ENCODE measurements at regions not wholly inside any gene's neighbourhood (a gene's known extent, or its start where the extent isn't known, plus 50 kb on each side); places are given as distances from the start of the nearest gene placed in this dataset.

DNA sequence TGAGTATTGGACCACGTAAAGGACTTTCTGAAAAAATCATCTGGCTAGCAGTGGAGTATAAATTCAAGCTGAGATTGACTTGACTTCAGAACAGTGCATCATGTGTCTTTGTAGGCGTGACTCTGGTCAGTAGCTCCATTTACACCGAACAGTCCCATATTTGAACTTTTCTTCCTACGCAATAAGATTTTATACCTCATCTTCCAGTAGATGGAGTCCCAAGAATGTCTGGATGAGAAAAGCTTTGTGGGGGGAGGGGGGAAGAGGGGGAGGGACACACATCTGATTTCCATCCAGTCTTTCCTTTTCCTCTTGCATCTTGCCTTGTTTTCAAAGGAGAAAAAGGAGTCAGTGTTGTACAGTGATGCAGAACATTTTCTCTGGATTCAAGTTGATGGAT is 241.0 kb downstream of the EMP1 start:
- TF ChIP-seq JUN (IDR thresholded peaks at IDR 0.05) (no peak), MYC (IDR thresholded peaks at IDR 0.05; ENCODE audit: borderline replicate concordance, low read length) (no peak), POLR2A (IDR thresholded peaks at IDR 0.05; ENCODE audit: low read length) (no peak), CEBPB (IDR thresholded peaks at IDR 0.05) (no peak), MAZ (IDR thresholded peaks at IDR 0.05; ENCODE audit: borderline replicate concordance, low read depth, low read length) (no peak)
- TF ChIP-seq, protein P1, sequence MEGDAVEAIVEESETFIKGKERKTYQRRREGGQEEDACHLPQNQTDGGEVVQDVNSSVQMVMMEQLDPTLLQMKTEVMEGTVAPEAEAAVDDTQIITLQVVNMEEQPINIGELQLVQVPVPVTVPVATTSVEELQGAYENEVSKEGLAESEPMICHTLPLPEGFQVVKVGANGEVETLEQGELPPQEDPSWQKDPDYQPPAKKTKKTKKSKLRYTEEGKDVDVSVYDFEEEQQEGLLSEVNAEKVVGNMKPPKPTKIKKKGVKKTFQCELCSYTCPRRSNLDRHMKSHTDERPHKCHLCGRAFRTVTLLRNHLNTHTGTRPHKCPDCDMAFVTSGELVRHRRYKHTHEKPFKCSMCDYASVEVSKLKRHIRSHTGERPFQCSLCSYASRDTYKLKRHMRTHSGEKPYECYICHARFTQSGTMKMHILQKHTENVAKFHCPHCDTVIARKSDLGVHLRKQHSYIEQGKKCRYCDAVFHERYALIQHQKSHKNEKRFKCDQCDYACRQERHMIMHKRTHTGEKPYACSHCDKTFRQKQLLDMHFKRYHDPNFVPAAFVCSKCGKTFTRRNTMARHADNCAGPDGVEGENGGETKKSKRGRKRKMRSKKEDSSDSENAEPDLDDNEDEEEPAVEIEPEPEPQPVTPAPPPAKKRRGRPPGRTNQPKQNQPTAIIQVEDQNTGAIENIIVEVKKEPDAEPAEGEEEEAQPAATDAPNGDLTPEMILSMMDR (IDR thresholded peaks at IDR 0.05): no peak
- TF ChIP-seq, protein P2, sequence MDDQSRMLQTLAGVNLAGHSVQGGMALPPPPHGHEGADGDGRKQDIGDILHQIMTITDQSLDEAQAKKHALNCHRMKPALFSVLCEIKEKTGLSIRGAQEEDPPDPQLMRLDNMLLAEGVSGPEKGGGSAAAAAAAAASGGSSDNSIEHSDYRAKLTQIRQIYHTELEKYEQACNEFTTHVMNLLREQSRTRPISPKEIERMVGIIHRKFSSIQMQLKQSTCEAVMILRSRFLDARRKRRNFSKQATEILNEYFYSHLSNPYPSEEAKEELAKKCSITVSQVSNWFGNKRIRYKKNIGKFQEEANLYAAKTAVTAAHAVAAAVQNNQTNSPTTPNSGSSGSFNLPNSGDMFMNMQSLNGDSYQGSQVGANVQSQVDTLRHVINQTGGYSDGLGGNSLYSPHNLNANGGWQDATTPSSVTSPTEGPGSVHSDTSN (IDR thresholded peaks at IDR 0.05): no peak

All from A549 (cell line).